ENCODE measurements at regions not wholly inside any gene's neighbourhood (a gene's known extent, or its start where the extent isn't known, plus 50 kb on each side); places are given as distances from the start of the nearest gene placed in this dataset.

DNA sequence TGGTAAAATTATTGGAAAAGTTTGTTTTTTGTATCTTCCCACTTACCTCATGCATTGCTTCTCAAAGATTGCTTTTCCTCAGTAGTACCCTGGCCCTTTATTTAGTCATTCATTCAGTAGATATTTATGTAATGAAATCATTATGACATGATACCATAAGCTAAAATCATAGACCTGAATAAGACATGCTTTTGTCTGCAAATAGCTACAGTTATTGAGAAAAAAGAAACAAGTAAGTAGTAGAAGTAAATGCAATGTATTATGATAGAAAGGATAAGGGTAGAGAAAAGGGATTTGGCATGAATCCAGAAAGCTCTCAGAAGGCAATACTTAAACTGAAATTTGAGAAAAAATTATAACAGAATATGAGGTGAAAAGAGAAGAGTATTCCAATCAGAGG lies 352.5 kb downstream of the GPM6A start:
- H3K27ac Mint-ChIP-seq: no peak overlapping the region
- H3K36me3 Mint-ChIP-seq (ENCODE audit: low read depth): no peaks in the 10 kb centered on the region
- no peaks in the 10 kb centered on the region for H3K27me3 Mint-ChIP-seq (ENCODE audit: low read depth)
- TF ChIP-seq, protein P1, sequence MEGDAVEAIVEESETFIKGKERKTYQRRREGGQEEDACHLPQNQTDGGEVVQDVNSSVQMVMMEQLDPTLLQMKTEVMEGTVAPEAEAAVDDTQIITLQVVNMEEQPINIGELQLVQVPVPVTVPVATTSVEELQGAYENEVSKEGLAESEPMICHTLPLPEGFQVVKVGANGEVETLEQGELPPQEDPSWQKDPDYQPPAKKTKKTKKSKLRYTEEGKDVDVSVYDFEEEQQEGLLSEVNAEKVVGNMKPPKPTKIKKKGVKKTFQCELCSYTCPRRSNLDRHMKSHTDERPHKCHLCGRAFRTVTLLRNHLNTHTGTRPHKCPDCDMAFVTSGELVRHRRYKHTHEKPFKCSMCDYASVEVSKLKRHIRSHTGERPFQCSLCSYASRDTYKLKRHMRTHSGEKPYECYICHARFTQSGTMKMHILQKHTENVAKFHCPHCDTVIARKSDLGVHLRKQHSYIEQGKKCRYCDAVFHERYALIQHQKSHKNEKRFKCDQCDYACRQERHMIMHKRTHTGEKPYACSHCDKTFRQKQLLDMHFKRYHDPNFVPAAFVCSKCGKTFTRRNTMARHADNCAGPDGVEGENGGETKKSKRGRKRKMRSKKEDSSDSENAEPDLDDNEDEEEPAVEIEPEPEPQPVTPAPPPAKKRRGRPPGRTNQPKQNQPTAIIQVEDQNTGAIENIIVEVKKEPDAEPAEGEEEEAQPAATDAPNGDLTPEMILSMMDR (IDR thresholded peaks at IDR 0.05; ENCODE audit: unreplicated experiment in 3 of 3): no peak
- no peaks in the 10 kb centered on the region for H3K4me1 Mint-ChIP-seq
- no peak overlapping the region for H3K4me3 Mint-ChIP-seq
- no peaks in the 10 kb centered on the region for H3K9me3 Mint-ChIP-seq

DNA sequence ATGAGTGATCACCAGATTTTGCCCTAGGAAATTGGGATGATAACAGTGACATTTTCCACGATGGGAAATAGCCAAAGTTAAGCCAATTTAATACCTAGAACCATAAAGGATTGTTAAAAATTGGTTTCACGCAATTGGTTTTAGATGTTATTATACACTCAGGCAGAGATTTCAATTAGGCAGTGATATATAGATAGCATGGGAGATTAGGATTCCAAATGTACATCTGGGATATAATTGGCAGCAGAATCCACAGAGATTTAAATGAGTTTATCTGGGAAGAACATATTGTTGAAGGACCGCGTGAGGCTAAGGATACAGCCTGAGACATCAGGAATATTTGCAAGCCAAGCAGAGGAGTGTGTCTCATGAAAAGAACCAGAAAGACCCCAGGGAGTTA lies 351.6 kb downstream of the GPM6A start:
- H3K4me3 Mint-ChIP-seq: no peak overlapping the region
- no peaks in the 10 kb centered on the region for H3K36me3 Mint-ChIP-seq (ENCODE audit: low read depth)

DNA sequence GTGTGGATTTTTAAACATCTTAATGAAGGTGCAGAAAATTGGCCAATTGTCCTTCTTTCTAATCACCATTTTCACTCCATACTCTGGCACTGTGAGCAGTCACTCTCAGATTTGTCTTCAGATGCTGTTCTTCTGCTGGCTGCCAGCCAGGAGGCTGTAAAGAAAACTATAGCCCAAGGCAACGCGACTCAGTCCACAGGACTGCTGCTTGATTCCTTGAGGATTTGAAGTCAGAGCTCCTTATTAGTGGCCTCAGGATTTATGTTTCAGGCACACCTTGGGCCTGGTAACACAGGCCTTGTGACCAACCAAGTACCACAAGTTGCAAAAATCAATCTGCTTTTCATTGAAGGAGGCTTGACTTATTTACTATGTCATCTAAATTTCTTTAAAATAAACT lies 342.6 kb downstream of the GPM6A start:
- H3K9me3 Mint-ChIP-seq: no peaks in the 10 kb centered on the region
- TF ChIP-seq, protein P1 (IDR thresholded peaks at IDR 0.05; ENCODE audit: unreplicated experiment in 3 of 3): no peak
- H3K27ac Mint-ChIP-seq: no peak overlapping the region
- no peaks in the 10 kb centered on the region for H3K4me1 Mint-ChIP-seq
- no peak overlapping the region for H3K4me3 Mint-ChIP-seq
- H3K36me3 Mint-ChIP-seq (ENCODE audit: low read depth): no peaks in the 10 kb centered on the region
- peaks cover 5% of the 10 kb centered on the region for H3K27me3 Mint-ChIP-seq (ENCODE audit: low read depth)

More for the DNA sequence above, 351.6 kb downstream of the GPM6A start:
- no peaks in the 10 kb centered on the region for H3K4me1 Mint-ChIP-seq
- no peaks in the 10 kb centered on the region for H3K9me3 Mint-ChIP-seq
- H3K27me3 Mint-ChIP-seq (ENCODE audit: low read depth): no peaks in the 10 kb centered on the region
- TF ChIP-seq, protein P1 (IDR thresholded peaks at IDR 0.05; ENCODE audit: unreplicated experiment in 3 of 3): no peak
- no peak overlapping the region for H3K27ac Mint-ChIP-seq

- Mint-ChIP-seq H3K4me1 (no peaks in the 10 kb centered on the region), H3K27me3 (ENCODE audit: low read depth) (peaks cover 5% of the 10 kb centered on the region), H3K9me3 (no peaks in the 10 kb centered on the region), H3K36me3 (ENCODE audit: low read depth) (no peaks in the 10 kb centered on the region), H3K4me3 (no peak overlapping the region), H3K27ac (no peak overlapping the region)
- TF ChIP-seq, protein P1 (IDR thresholded peaks at IDR 0.05; ENCODE audit: unreplicated experiment in 3 of 3): no peak
Measured at GRCh38 chr4:175470131-175470530, 341.9 kb downstream of the GPM6A start.

- Mint-ChIP-seq H3K27me3 (ENCODE audit: low read depth) (no peaks in the 10 kb centered on the region), H3K9me3 (no peaks in the 10 kb centered on the region), H3K27ac (no peak overlapping the region), H3K4me1 (no peaks in the 10 kb centered on the region), H3K36me3 (ENCODE audit: low read depth) (no peaks in the 10 kb centered on the region), H3K4me3 (no peak overlapping the region)
- TF ChIP-seq, protein P1 (IDR thresholded peaks at IDR 0.05; ENCODE audit: unreplicated experiment in 3 of 3): no peak
Measured at GRCh38 chr4:175480404-175480803, 331.7 kb downstream of the GPM6A start.

DNA sequence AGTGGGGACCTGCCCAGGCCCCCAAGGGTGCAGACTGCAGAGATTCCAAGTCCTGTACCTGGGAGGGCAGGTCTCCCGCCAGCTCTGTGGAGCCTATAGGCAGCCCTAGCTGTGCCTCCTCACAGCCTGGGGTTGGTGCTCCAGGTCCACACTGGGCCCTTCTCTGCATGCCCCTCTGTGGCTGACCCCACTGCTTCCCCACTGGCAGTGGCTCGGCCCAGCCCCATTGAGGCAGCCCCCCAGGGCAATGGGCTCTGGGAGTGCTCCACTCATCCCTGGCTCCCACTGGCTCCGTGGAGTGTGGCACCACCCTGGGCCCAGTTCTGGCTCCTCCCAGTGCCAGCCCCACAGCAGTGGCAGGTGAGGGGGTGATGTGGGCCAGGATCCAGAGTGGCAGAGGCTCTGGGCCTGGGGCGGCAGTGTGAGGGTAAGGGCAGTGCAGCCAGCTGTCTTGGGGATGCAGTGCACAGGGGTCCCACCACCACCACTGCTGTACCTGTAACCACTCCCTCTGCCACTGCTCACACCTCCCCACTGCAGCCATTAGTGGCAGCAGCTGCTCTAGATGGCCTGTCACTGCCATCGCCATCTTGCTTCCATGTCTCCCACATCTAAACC lies 312.2 kb downstream of the GPM6A start:
- Mint-ChIP-seq H3K4me3 (no peak overlapping the region), H3K27me3 (ENCODE audit: low read depth) (no peaks in the 10 kb centered on the region), H3K36me3 (ENCODE audit: low read depth) (no peaks in the 10 kb centered on the region), H3K4me1 (no peaks in the 10 kb centered on the region), H3K27ac (no peak overlapping the region), H3K9me3 (no peaks in the 10 kb centered on the region)
- TF ChIP-seq, protein P1 (IDR thresholded peaks at IDR 0.05; ENCODE audit: unreplicated experiment in 3 of 3): no peak

Measured in nephron (organoid).